ENCODE measurements at regions not wholly inside any gene's neighbourhood (a gene's known extent, or its start where the extent isn't known, plus 50 kb on each side); places are given as distances from the start of the nearest gene placed in this dataset.

- ChIA-PET POLR2A (no interaction called here), CTCF (no interaction called here)
- no peak for DNase-seq (ENCODE audit: extremely low spot score)
- TF ChIP-seq SUZ12 (IDR thresholded peaks at IDR 0.05) = no peak
- TF ChIP-seq L3MBTL2 (conservative IDR thresholded peaks at IDR 0.05) = no peak
- TF ChIP-seq BHLHE40 (IDR thresholded peaks at IDR 0.05; ENCODE audit: borderline replicate concordance) = no peak
- no peak for TF ChIP-seq NFRKB (IDR thresholded peaks at IDR 0.05)
- no peak for TF ChIP-seq FOXK2 (IDR thresholded peaks at IDR 0.05)
- no peak for TF ChIP-seq TARDBP (IDR thresholded peaks at IDR 0.05)
- TF ChIP-seq ZNF384 (IDR thresholded peaks at IDR 0.05) = no peak
- TF ChIP-seq LEF1 (IDR thresholded peaks at IDR 0.05; ENCODE audit: borderline replicate concordance) = no peak
- TF ChIP-seq ARNT (IDR thresholded peaks at IDR 0.05) = no peak
- no peak for TF ChIP-seq FOXM1 (IDR thresholded peaks at IDR 0.05; ENCODE audit: borderline replicate concordance)
- TF ChIP-seq HDGF (IDR thresholded peaks at IDR 0.05; ENCODE audit: borderline replicate concordance) = no peak
- TF ChIP-seq SP1 (IDR thresholded peaks at IDR 0.05) = no peak
- no peak for TF ChIP-seq ELF4 (IDR thresholded peaks at IDR 0.05)
- no peak for TF ChIP-seq CTBP1 (IDR thresholded peaks at IDR 0.05; ENCODE audit: borderline replicate concordance)
These were observed 314.0 kb upstream of the SEMA3A start for GRCh38 chr7:84508606-84509005.

- ChIA-PET POLR2A (no interaction called here), CTCF (no interaction called here)
- TF ChIP-seq NFRKB (IDR thresholded peaks at IDR 0.05) (no peak), TARDBP (IDR thresholded peaks at IDR 0.05) (no peak), FOXA1 (IDR thresholded peaks at IDR 0.05) (no peak), CTBP1 (IDR thresholded peaks at IDR 0.05; ENCODE audit: borderline replicate concordance) (no peak), ARNT (IDR thresholded peaks at IDR 0.05) (no peak), FOXK2 (IDR thresholded peaks at IDR 0.05) (no peak), LEF1 (IDR thresholded peaks at IDR 0.05; ENCODE audit: borderline replicate concordance) (no peak), BHLHE40 (IDR thresholded peaks at IDR 0.05; ENCODE audit: borderline replicate concordance) (no peak), HDGF (IDR thresholded peaks at IDR 0.05; ENCODE audit: borderline replicate concordance) (no peak), ELF4 (IDR thresholded peaks at IDR 0.05) (no peak), SP1 (IDR thresholded peaks at IDR 0.05) (no peak), PKNOX1 (IDR thresholded peaks at IDR 0.05) (no peak)
- no peak for DNase-seq (ENCODE audit: extremely low spot score)
These were observed 312.9 kb upstream of the SEMA3A start for GRCh38 chr7:84507529-84507928.

- no peak for DNase-seq (ENCODE audit: extremely low spot score)
- no peak for TF ChIP-seq SUZ12 (IDR thresholded peaks at IDR 0.05)
- no peak for TF ChIP-seq ARNT (IDR thresholded peaks at IDR 0.05)
- TF ChIP-seq FOXM1 (IDR thresholded peaks at IDR 0.05; ENCODE audit: borderline replicate concordance) = no peak
- TF ChIP-seq FOXK2 (IDR thresholded peaks at IDR 0.05) = no peak
- no peak for TF ChIP-seq PKNOX1 (IDR thresholded peaks at IDR 0.05)
- no peak for TF ChIP-seq ZNF384 (IDR thresholded peaks at IDR 0.05)
- TF ChIP-seq LEF1 (IDR thresholded peaks at IDR 0.05; ENCODE audit: borderline replicate concordance) = no peak
- no peak for TF ChIP-seq TARDBP (IDR thresholded peaks at IDR 0.05)
- TF ChIP-seq L3MBTL2 (conservative IDR thresholded peaks at IDR 0.05) = no peak
- no peak for TF ChIP-seq ELF4 (IDR thresholded peaks at IDR 0.05)
- no peak for TF ChIP-seq FOXA1 (IDR thresholded peaks at IDR 0.05)
- no peak for TF ChIP-seq CTBP1 (IDR thresholded peaks at IDR 0.05; ENCODE audit: borderline replicate concordance)
These were observed 311.6 kb upstream of the SEMA3A start for GRCh38 chr7:84506151-84506550.

GRCh38 chr7:84502239-84502638 is 307.6 kb upstream of the SEMA3A start:
- ChIA-PET CTCF (no interaction called here), POLR2A (no interaction called here)
- no peak for DNase-seq (ENCODE audit: extremely low spot score)
- TF ChIP-seq ELF4 (IDR thresholded peaks at IDR 0.05) (no peak), SUZ12 (IDR thresholded peaks at IDR 0.05) (no peak), NFRKB (IDR thresholded peaks at IDR 0.05) (no peak), FOXM1 (IDR thresholded peaks at IDR 0.05; ENCODE audit: borderline replicate concordance) (no peak), L3MBTL2 (conservative IDR thresholded peaks at IDR 0.05) (no peak), TARDBP (IDR thresholded peaks at IDR 0.05) (no peak), BHLHE40 (IDR thresholded peaks at IDR 0.05; ENCODE audit: borderline replicate concordance) (no peak), CTBP1 (IDR thresholded peaks at IDR 0.05; ENCODE audit: borderline replicate concordance) (no peak), PKNOX1 (IDR thresholded peaks at IDR 0.05) (no peak), ZNF384 (IDR thresholded peaks at IDR 0.05) (no peak)

More at GRCh38 chr7:84506151-84506550, 311.6 kb upstream of the SEMA3A start:
- ChIA-PET CTCF (no interaction called here), POLR2A (no interaction called here)

- no peak for DNase-seq (ENCODE audit: extremely low spot score)
- ChIA-PET POLR2A (no interaction called here), CTCF (no interaction called here)
- TF ChIP-seq SP1 (IDR thresholded peaks at IDR 0.05) = no peak
- TF ChIP-seq NFRKB (IDR thresholded peaks at IDR 0.05) = no peak
- TF ChIP-seq LEF1 (IDR thresholded peaks at IDR 0.05; ENCODE audit: borderline replicate concordance) = no peak
- TF ChIP-seq ELF4 (IDR thresholded peaks at IDR 0.05) = no peak
- TF ChIP-seq CTBP1 (IDR thresholded peaks at IDR 0.05; ENCODE audit: borderline replicate concordance) = no peak
These were observed 303.3 kb upstream of the SEMA3A start for GRCh38 chr7:84497873-84498272.

- ChIA-PET CTCF (no interaction called here), POLR2A (no interaction called here)
- DNase-seq (ENCODE audit: extremely low spot score) = no peak
- TF ChIP-seq ELF4 (IDR thresholded peaks at IDR 0.05) (no peak), CTBP1 (IDR thresholded peaks at IDR 0.05; ENCODE audit: borderline replicate concordance) (no peak), NFRKB (IDR thresholded peaks at IDR 0.05) (no peak), PKNOX1 (IDR thresholded peaks at IDR 0.05) (no peak), SUZ12 (IDR thresholded peaks at IDR 0.05) (no peak), TARDBP (IDR thresholded peaks at IDR 0.05) (no peak), FOXK2 (IDR thresholded peaks at IDR 0.05) (no peak), HDGF (IDR thresholded peaks at IDR 0.05; ENCODE audit: borderline replicate concordance) (no peak), BHLHE40 (IDR thresholded peaks at IDR 0.05; ENCODE audit: borderline replicate concordance) (no peak), ZNF384 (IDR thresholded peaks at IDR 0.05) (no peak), FOXA1 (IDR thresholded peaks at IDR 0.05) (no peak), LEF1 (IDR thresholded peaks at IDR 0.05; ENCODE audit: borderline replicate concordance) (no peak), FOXM1 (IDR thresholded peaks at IDR 0.05; ENCODE audit: borderline replicate concordance) (no peak), SP1 (IDR thresholded peaks at IDR 0.05) (no peak), L3MBTL2 (conservative IDR thresholded peaks at IDR 0.05) (no peak), ARNT (IDR thresholded peaks at IDR 0.05) (no peak)
These were observed 300.5 kb upstream of the SEMA3A start for GRCh38 chr7:84495128-84495527.

Measured in HEK293T (cell line).